GM12878 (cell line): ENCODE measurements at regions not wholly inside any gene's neighbourhood (a gene's known extent, or its start where the extent isn't known, plus 50 kb on each side); places are given as distances from the start of the nearest gene placed in this dataset.

ENCODE experiments used
- ATAC-seq: fragments of 200-7000 bp; cut with Tn5 transposase; 3 replicates; pipeline ENCODE4 v1.9.1; 2020; ENCODE audit warnings: mild to moderate bottlenecking, moderate library complexity
- BruUV-seq: library from RNA; stranded (reverse); fragments of 400-500 nt; replicated peaks from 2 replicates; lab custom pipeline; 2021; lab: Mats Ljungman, UMichigan
- CTCF ChIA-PET: fragments of 300-600 bp; sonication (Branson Sonifier 250); formaldehyde crosslinking; extraction: SDS; loops from one replicate; lab custom pipeline; 2021; ENCODE audit warnings: inconsistent platforms; lab: Yijun Ruan, JAX
- POLR2A ChIA-PET: fragments of 350-600 bp; formaldehyde crosslinking; extraction: SDS; loops from one replicate; lab custom pipeline; 2021; ENCODE audit warnings: inconsistent platforms; lab: Charles Lee
- RAD21 ChIA-PET: fragments of 300-600 bp; sonication (Branson Sonifier 250); formaldehyde crosslinking; loops from one replicate; lab custom pipeline; 2023; ENCODE audit warnings: antibody characterized with exemption; ENCODE audit not compliant: unreplicated experiment; lab: Charles Lee
- SMC1A ChIA-PET: fragments of 300-600 bp; sonication (Branson Sonifier 250); formaldehyde crosslinking; loops from one replicate; lab custom pipeline; 2023; ENCODE audit not compliant: unreplicated experiment, uncharacterized antibody; lab: Charles Lee
- DNase-seq: peaks from one replicate; pipeline ENCODE4 v3.0.0-alpha.2; 2011; ENCODE audit warnings: low read depth, low spot score
- FAIRE-seq: peaks from 3 replicates; lab custom pipeline; 2011; peaks lifted over from hg19 to GRCh38; lab: Jason Lieb, UNC
- H2AFZ ChIP-seq: 2 replicates; pipeline ENCODE4 v1.6.0; 2011; ENCODE audit warnings: low read depth, low read length, control low read depth; ENCODE audit not compliant: control insufficient read depth
- H3K27ac ChIP-seq: 2 replicates; pipeline ENCODE4 v1.5.1; 2011; ENCODE audit warnings: control low read depth; ENCODE audit not compliant: control insufficient read depth, insufficient read depth
- H3K27me3 ChIP-seq, 2 experiments: replicated peaks in 1 of 2; 2 replicates each; pipeline versions ENCODE4 v1.6.0 to v1.6.1; 2011; ENCODE audit warnings: low read length in 1 of 2; ENCODE audit not compliant: control insufficient read depth in 2 of 2, insufficient read depth in 2 of 2
- H3K36me3 ChIP-seq, 2 experiments: 2 replicates each; pipeline ENCODE4 v1.5.1; 2011; ENCODE audit warnings: low read length in 1 of 2; ENCODE audit not compliant: control insufficient read depth in 2 of 2, insufficient read depth in 2 of 2
- H3K4me1 ChIP-seq: 2 replicates; pipeline ENCODE4 v1.6.1; 2011; ENCODE audit warnings: mild to moderate bottlenecking, low read length, moderate library complexity, mixed read lengths; ENCODE audit not compliant: control insufficient read depth, insufficient read depth
- H3K4me2 ChIP-seq: 2 replicates; pipeline ENCODE4 v1.6.0; 2011; ENCODE audit warnings: control low read depth; ENCODE audit not compliant: control insufficient read depth, insufficient read depth
- H3K4me3 ChIP-seq: fragments of 200-600 bp; sonication (generic); 2 replicates; pipeline ENCODE4 v1.5.1; 2016
- H3K79me2 ChIP-seq: 2 replicates; pipeline ENCODE4 v1.6.0; 2011; ENCODE audit warnings: low read length; ENCODE audit not compliant: control insufficient read depth, insufficient read depth
- H3K9ac ChIP-seq: 2 replicates; pipeline ENCODE4 v1.8.0; 2011; ENCODE audit warnings: low read length, control low read depth, mixed read lengths; ENCODE audit not compliant: control insufficient read depth, insufficient read depth
- H3K9me3 ChIP-seq: replicated peaks from 3 replicates; pipeline ENCODE4 v1.5.1; 2011; ENCODE audit warnings: mild to moderate bottlenecking, low read length; ENCODE audit not compliant: control insufficient read depth, insufficient read depth
- H4K20me1 ChIP-seq: 2 replicates; pipeline ENCODE4 v1.6.0; 2011; ENCODE audit not compliant: control insufficient read depth, insufficient read depth
- BACH1 ChIP-seq: fragments of 450-650 bp; IDR thresholded peaks from 2 replicates; pipeline ENCODE4 v1.6.1; 2017; ENCODE audit warnings: mild to moderate bottlenecking, borderline replicate concordance
- CBFB ChIP-seq: IDR thresholded peaks from 2 replicates; pipeline ENCODE4 v1.6.1; 2016; ENCODE audit warnings: antibody characterized with exemption, low read depth
- CEBPB ChIP-seq, 2 experiments: fragments of 150-350 bp in 1 of 2; IDR thresholded peaks; 2 replicates each; pipeline ENCODE4 v1.6.1; 2012 to 2014; ENCODE audit warnings: low read depth in 2 of 2, low read length in 2 of 2, borderline replicate concordance in 1 of 2, inconsistent platforms in 1 of 2
- EED ChIP-seq: sonication (generic); IDR thresholded peaks from 2 replicates; pipeline ENCODE4 v1.6.1; 2016; ENCODE audit warnings: antibody characterized with exemption, low read depth
- EP300 ChIP-seq, 2 experiments: fragments of 150-350 bp in 1 of 2; IDR thresholded peaks; 2 replicates each; pipeline ENCODE4 v1.6.1; 2011 to 2012; ENCODE audit warnings: low read depth in 2 of 2, low read length in 2 of 2, borderline replicate concordance in 1 of 2, improper control_type of control experiment in 1 of 2, inconsistent platforms in 1 of 2; ENCODE audit not compliant: control insufficient read depth in 1 of 2
- FOXM1 ChIP-seq: IDR thresholded peaks from 2 replicates; pipeline ENCODE4 v1.6.1; 2012; ENCODE audit warnings: low read depth, mild to moderate bottlenecking, inconsistent platforms, low read length, moderate library complexity
- HDAC6 ChIP-seq: fragments of 200-600 bp; sonication (generic); IDR thresholded peaks from one replicate; pipeline ENCODE4 v1.8.0; 2017; ENCODE audit warnings: antibody characterized with exemption; ENCODE audit not compliant: unreplicated experiment
- IKZF2 ChIP-seq, 2 experiments: fragments of 450-650 bp; IDR thresholded peaks; 2 replicates each; pipeline ENCODE4 v1.6.1; 2017; ENCODE audit warnings: mild to moderate bottlenecking in 2 of 2, moderate library complexity in 2 of 2
- IRF4 ChIP-seq: IDR thresholded peaks from 2 replicates; pipeline ENCODE4 v1.6.1; 2011; ENCODE audit warnings: low read depth, low read length
- KLF5 ChIP-seq: fragments of 450-650 bp; IDR thresholded peaks from 2 replicates; pipeline ENCODE4 v1.6.1; 2014; ENCODE audit warnings: mild to moderate bottlenecking; ENCODE audit not compliant: partially characterized antibody
- MYC ChIP-seq: IDR thresholded peaks from 2 replicates; pipeline ENCODE4 v1.6.1; 2011; ENCODE audit warnings: mild to moderate bottlenecking, low read length, moderate library complexity, inconsistent platforms; ENCODE audit not compliant: insufficient read depth, insufficient replicate concordance, insufficient read length, severe bottlenecking
- NFXL1 ChIP-seq: fragments of 450-650 bp; IDR thresholded peaks from 2 replicates; pipeline ENCODE4 v1.6.1; 2017; ENCODE audit warnings: antibody characterized with exemption, mild to moderate bottlenecking, borderline replicate concordance
- PAX5 ChIP-seq: IDR thresholded peaks from 2 replicates; pipeline ENCODE4 v1.6.1; 2011; ENCODE audit warnings: low read depth, low read length, borderline replicate concordance
- PAX8 ChIP-seq: fragments of 450-650 bp; IDR thresholded peaks from 2 replicates; pipeline ENCODE4 v1.6.1; 2017; ENCODE audit warnings: mild to moderate bottlenecking, moderate library complexity
- USF1 ChIP-seq: IDR thresholded peaks from 2 replicates; pipeline ENCODE4 v1.6.1; 2011; ENCODE audit warnings: borderline replicate concordance, low read depth, mild to moderate bottlenecking, moderate library complexity, mixed read lengths, low read length; ENCODE audit not compliant: insufficient read depth; ENCODE audit errors: extremely low read length
- ZBTB11 ChIP-seq: fragments of 450-650 bp; formaldehyde crosslinking; IDR thresholded peaks from 2 replicates; pipeline ENCODE4 v1.5.0; 2022; ENCODE audit warnings: mild to moderate bottlenecking, missing genetic modification characterization
- ZNF207 ChIP-seq: fragments of 450-650 bp; IDR thresholded peaks from 2 replicates; pipeline ENCODE4 v1.6.1; 2014; ENCODE audit warnings: antibody characterized with exemption, mild to moderate bottlenecking, borderline replicate concordance
- ZNF622 ChIP-seq: fragments of 450-650 bp; IDR thresholded peaks from 2 replicates; pipeline ENCODE4 v1.6.1; 2017; ENCODE audit warnings: mild to moderate bottlenecking, inconsistent platforms
- WGBS: methylation state at CpG from one replicate; pipeline ENCODE4 v1.1.6; 2016; ENCODE audit warnings: low lambda C conversion rate; ENCODE audit not compliant: insufficient replicate concordance, insufficient coverage; ENCODE audit errors: missing lambda C conversion rate; 5-methylcytosine and 5-hydroxymethylcytosine counted together
- in situ Hi-C: fragments of 300-500 bp; cut with MboI; formaldehyde crosslinking; loops from 9 replicates; pipeline ENCODE4 v1.14.3; 2018; ENCODE audit warnings: mixed read lengths
- intact Hi-C: fragments of 100-400 bp; cut with micrococcal nuclease; formaldehyde crosslinking; loops from one replicate; pipeline ENCODE4 v1.14.2; 2022; ENCODE audit not compliant: unreplicated experiment
- TF ChIP-seq, protein P1 (sequence below): fragments of 450-650 bp; IDR thresholded peaks from 2 replicates; pipeline ENCODE4 v1.6.1; 2017; ENCODE audit warnings: mild to moderate bottlenecking

- intact Hi-C loops (no loop called here), in situ Hi-C loops (no loop called here)
- no peaks in the 10 kb centered on the region for H3K79me2 ChIP-seq
- no peaks in the 10 kb centered on the region for H3K4me1 ChIP-seq
- no peak for DNase-seq
- no peak overlapping the region for H2AFZ ChIP-seq
- H4K20me1 ChIP-seq, result no peaks in the 10 kb centered on the region
- SMC1A ChIA-PET, result no interaction called here
- no peak overlapping the region for H3K4me3 ChIP-seq
- POLR2A ChIA-PET, result no interaction called here
- H3K9me3 ChIP-seq, result no peaks in the 10 kb centered on the region
- no peak for FAIRE-seq
- RAD21 ChIA-PET, result no interaction called here
- no peak overlapping the region for H3K9ac ChIP-seq
- CTCF ChIA-PET, result no interaction called here
- no TSS peak for BruUV-seq
- no peak overlapping the region for H3K4me2 ChIP-seq
- no peaks in the 10 kb centered on the region for H3K36me3 ChIP-seq
- no peak overlapping the region for H3K27ac ChIP-seq
- ATAC-seq, result no peak
- 9% methylated on average over 4 of the region's 4 CpGs for WGBS
- no peaks in the 10 kb centered on the region for H3K27me3 ChIP-seq
- TF ChIP-seq HDAC6 (no peak), MYC (no peak), BACH1 (no peak), CBFB (no peak), ZNF207 (no peak), KLF5 (no peak), USF1 (no peak), EP300 (IDR thresholded peaks at IDR 0.05; ENCODE audit: borderline replicate concordance in 1 of 2, control insufficient read depth in 1 of 2, low read depth in 2 of 2, low read length in 2 of 2) (no peak), ZNF622 (no peak), CEBPB (IDR thresholded peaks at IDR 0.05; ENCODE audit: borderline replicate concordance in 1 of 2, low read depth in 2 of 2, low read length in 2 of 2) (no peak), PAX5 (no peak), IRF4 (no peak), NFXL1 (no peak), FOXM1 (no peak), ZBTB11 (CRISPR knock-in tag) (no peak), EED (no peak), PAX8 (no peak), IKZF2 (IDR thresholded peaks at IDR 0.05) (no peak)
- TF ChIP-seq, protein P1, sequence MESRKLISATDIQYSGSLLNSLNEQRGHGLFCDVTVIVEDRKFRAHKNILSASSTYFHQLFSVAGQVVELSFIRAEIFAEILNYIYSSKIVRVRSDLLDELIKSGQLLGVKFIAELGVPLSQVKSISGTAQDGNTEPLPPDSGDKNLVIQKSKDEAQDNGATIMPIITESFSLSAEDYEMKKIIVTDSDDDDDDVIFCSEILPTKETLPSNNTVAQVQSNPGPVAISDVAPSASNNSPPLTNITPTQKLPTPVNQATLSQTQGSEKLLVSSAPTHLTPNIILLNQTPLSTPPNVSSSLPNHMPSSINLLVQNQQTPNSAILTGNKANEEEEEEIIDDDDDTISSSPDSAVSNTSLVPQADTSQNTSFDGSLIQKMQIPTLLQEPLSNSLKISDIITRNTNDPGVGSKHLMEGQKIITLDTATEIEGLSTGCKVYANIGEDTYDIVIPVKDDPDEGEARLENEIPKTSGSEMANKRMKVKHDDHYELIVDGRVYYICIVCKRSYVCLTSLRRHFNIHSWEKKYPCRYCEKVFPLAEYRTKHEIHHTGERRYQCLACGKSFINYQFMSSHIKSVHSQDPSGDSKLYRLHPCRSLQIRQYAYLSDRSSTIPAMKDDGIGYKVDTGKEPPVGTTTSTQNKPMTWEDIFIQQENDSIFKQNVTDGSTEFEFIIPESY, result no peak
These were observed 220.2 kb upstream of the CD96 start for GRCh38 chr3:111321786-111322185.
